Esophagus squamous epithelium (tissue), 5 donors: ENCODE measurements at regions not wholly inside any gene's neighbourhood (a gene's known extent, or its start where the extent isn't known, plus 50 kb on each side); places are given as distances from the start of the nearest gene placed in this dataset.

Experiments
- DNase-seq: peaks from one replicate; lab custom pipeline; 2025; lab: John Stamatoyannopoulos, UW
- H3K27ac ChIP-seq, 4 donors: fragments of 200-600 bp; sonication (generic); one replicate each; pipeline ENCODE4 v1.5.1; 2016 to 2019; ENCODE audit warnings: mild to moderate bottlenecking in 1 of 4
- H3K27me3 ChIP-seq, 4 donors: fragments of 200-600 bp; sonication (generic); 1 replicate in 3 of 4; 2 replicates in 1 of 4; pipeline versions ENCODE4 v1.5.1 to v1.6.0; 2017 to 2021; ENCODE audit warnings: antibody characterized with exemption in 1 of 4
- H3K36me3 ChIP-seq, 3 donors: fragments of 200-600 bp; sonication (generic); one replicate each; pipeline ENCODE4 v1.5.1; 2016 to 2019
- H3K4me1 ChIP-seq, 3 donors: fragments of 200-600 bp; sonication (generic); one replicate each; pipeline ENCODE4 v1.5.1; 2017 to 2019
- H3K4me3 ChIP-seq, 4 donors: fragments of 200-600 bp; sonication (generic); 1 replicate in 3 of 4; 2 replicates in 1 of 4; pipeline ENCODE4 v1.5.1; 2016 to 2019; ENCODE audit warnings: mild to moderate bottlenecking in 2 of 4, moderate library complexity in 1 of 4
- H3K9me3 ChIP-seq, 3 donors: fragments of 200-600 bp; sonication (generic); one replicate each; pipeline ENCODE4 v1.5.1; 2016 to 2019
- POLR2A ChIP-seq, 4 donors: fragments of 450-650 bp; IDR thresholded peaks; one replicate each; pipeline ENCODE4 v1.6.1; 2017; ENCODE audit warnings: antibody characterized with exemption in 4 of 4, mild to moderate bottlenecking in 4 of 4, moderate library complexity in 3 of 4
- WGBS, 2 donors: methylation state at CpG; one replicate each; pipeline ENCODE4 v1.1.5; 2018; 5-methylcytosine and 5-hydroxymethylcytosine counted together
- intact Hi-C: fragments of 100-400 bp; cut with DNase I; formaldehyde crosslinking; loops from one replicate; pipeline ENCODE4 v1.15.0; 2022
- TF ChIP-seq, protein P1 (sequence below), 6 experiments: fragments of 450-650 bp in 4 of 6; fragments of 200-600 bp in 2 of 6; sonication (generic) in 2 of 6; IDR thresholded peaks; one replicate each; pipeline ENCODE4 v1.5.1; 2016 to 2019; ENCODE audit warnings: antibody characterized with exemption in 6 of 6, mild to moderate bottlenecking in 4 of 6, moderate library complexity in 4 of 6
- donor health status: DM: yes; HTN: yes; CAD: no.

DNA sequence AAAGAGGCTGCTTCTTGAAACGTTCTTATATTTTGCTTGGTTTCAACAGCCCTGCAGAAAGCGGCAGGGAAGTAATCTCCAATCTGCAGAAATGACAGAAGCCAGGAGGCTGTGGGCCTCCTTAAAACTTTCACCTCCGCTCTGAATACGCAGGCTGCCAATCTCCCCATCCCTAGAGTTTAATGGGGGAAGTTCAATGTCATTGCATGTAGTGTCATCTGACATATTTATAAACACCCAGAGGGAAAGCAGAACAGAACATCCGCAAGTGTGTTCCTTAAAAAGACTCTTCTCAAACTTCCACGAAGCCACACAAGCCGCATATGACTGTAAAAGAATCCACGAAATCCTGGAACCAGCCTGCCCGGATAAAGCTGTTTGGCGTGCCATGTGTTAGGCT, 148.8 kb upstream of the TBL1X start:
- Histone ChIP-seq H3K9me3 (no peaks in the 10 kb centered on the region), H3K4me1 (peaks cover 0 to 8% (median 0%) of the 10 kb centered on the region in 3 donors), H3K27ac (no peak overlapping the region), H3K4me3 (no peak overlapping the region), H3K36me3 (no peaks in the 10 kb centered on the region), H3K27me3 (no peaks in the 10 kb centered on the region)
- TF ChIP-seq POLR2A (IDR thresholded peaks at IDR 0.05), result no peak
- TF ChIP-seq, protein P1, sequence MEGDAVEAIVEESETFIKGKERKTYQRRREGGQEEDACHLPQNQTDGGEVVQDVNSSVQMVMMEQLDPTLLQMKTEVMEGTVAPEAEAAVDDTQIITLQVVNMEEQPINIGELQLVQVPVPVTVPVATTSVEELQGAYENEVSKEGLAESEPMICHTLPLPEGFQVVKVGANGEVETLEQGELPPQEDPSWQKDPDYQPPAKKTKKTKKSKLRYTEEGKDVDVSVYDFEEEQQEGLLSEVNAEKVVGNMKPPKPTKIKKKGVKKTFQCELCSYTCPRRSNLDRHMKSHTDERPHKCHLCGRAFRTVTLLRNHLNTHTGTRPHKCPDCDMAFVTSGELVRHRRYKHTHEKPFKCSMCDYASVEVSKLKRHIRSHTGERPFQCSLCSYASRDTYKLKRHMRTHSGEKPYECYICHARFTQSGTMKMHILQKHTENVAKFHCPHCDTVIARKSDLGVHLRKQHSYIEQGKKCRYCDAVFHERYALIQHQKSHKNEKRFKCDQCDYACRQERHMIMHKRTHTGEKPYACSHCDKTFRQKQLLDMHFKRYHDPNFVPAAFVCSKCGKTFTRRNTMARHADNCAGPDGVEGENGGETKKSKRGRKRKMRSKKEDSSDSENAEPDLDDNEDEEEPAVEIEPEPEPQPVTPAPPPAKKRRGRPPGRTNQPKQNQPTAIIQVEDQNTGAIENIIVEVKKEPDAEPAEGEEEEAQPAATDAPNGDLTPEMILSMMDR (IDR thresholded peaks at IDR 0.05), result no peak
- intact Hi-C loops, result no loop called here
- WGBS, 2 donors, result 80 to 83% methylated on average over 7 to 8 of the region's 10 CpGs
- no peak for DNase-seq

DNA sequence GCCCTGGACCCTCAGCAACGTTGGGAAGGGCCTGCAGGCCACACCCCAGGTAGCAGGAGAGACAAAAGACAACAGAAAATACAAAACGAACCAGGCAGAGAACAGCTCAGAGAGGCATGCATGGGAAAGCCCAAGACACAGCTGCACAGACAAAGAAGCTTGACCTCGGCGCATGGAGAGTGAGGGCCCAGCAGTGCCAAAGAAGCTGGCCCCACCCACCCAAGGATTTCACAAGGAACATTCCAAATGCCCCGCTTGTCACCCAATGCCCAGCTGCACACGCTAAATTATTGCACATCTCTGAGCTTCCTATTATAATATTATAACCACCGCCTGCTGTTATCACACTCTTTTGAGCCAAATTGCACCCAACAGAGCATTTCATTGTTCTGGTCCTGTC, 147.7 kb upstream of the TBL1X start:
- no peaks in the 10 kb centered on the region for H3K9me3 ChIP-seq
- H3K4me3 ChIP-seq, result no peak overlapping the region
- peaks cover 0 to 8% (median 0%) of the 10 kb centered on the region in 3 donors for H3K4me1 ChIP-seq
- H3K36me3 ChIP-seq, result no peaks in the 10 kb centered on the region
- intact Hi-C loops, result no loop called here
- H3K27me3 ChIP-seq, result no peaks in the 10 kb centered on the region
- 66 to 69% methylated on average over 4 to 7 of the region's 7 CpGs for WGBS, 2 donors
- TF ChIP-seq POLR2A (IDR thresholded peaks at IDR 0.05), result no peak
- TF ChIP-seq, protein P1 (IDR thresholded peaks at IDR 0.05), result no peak
- DNase-seq, result no peak
- no peak overlapping the region for H3K27ac ChIP-seq

DNA sequence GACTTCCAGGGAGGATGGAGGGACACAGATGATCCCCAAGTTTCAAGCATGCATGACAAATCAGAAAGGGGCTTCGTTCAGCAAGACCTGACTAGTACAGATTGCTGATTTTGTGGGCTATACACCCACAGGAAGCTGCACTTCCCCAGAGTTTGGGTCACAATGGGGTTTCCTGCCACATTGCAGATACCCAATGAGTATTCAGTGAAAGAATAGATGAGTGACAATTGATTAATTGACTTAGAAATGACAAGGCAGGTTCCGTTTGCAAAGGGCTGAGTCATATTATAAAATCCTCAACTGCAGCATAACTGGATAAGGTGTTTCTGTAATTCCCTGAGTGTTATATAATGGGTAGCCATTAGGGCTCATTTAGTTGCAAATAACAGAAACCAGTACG, 146.6 kb upstream of the TBL1X start:
- Histone ChIP-seq H3K36me3 (no peaks in the 10 kb centered on the region), H3K9me3 (no peaks in the 10 kb centered on the region), H3K27ac (no peak overlapping the region), H3K4me1 (peaks cover 0 to 8% (median 0%) of the 10 kb centered on the region in 3 donors), H3K4me3 (no peak overlapping the region), H3K27me3 (no peaks in the 10 kb centered on the region)
- DNase-seq, result no peak
- 48 to 57% methylated on average over 3 of the region's 3 CpGs for WGBS, 2 donors
- intact Hi-C loops, result no loop called here
- TF ChIP-seq, protein P1 (IDR thresholded peaks at IDR 0.05), result no peak
- TF ChIP-seq POLR2A (IDR thresholded peaks at IDR 0.05), result no peak

GRCh38 chrX:9318766-9319165, 146.1 kb upstream of the TBL1X start:
- Histone ChIP-seq H3K27ac (no peak overlapping the region), H3K4me3 (no peak overlapping the region), H3K9me3 (no peaks in the 10 kb centered on the region), H3K36me3 (no peaks in the 10 kb centered on the region), H3K27me3 (no peaks in the 10 kb centered on the region), H3K4me1 (peaks cover 0 to 8% (median 0%) of the 10 kb centered on the region in 3 donors)
- intact Hi-C loops, result no loop called here
- TF ChIP-seq POLR2A (IDR thresholded peaks at IDR 0.05), result no peak
- TF ChIP-seq, protein P1 (IDR thresholded peaks at IDR 0.05), result no peak
- DNase-seq, result no peak
- 91 to 96% methylated on average over 7 to 9 of the region's 14 CpGs for WGBS, 2 donors

- DNase-seq, result no peak
- no peak overlapping the region for H3K4me3 ChIP-seq
- no peaks in the 10 kb centered on the region for H3K9me3 ChIP-seq
- 32 to 40% methylated on average over 7 of the region's 7 CpGs for whole genome bisulfite sequencing, 2 donors
- no peaks in the 10 kb centered on the region for H3K36me3 ChIP-seq
- intact Hi-C loops, result no loop called here
- H3K27ac ChIP-seq, result no peak overlapping the region
- no peaks in the 10 kb centered on the region for H3K27me3 ChIP-seq
- peaks cover 0 to 8% (median 0%) of the 10 kb centered on the region in 3 donors for H3K4me1 ChIP-seq
- TF ChIP-seq, protein P1 (IDR thresholded peaks at IDR 0.05), result no peak
- no peak for TF ChIP-seq POLR2A (IDR thresholded peaks at IDR 0.05)
Measured at GRCh38 chrX:9320940-9321339, 143.9 kb upstream of the TBL1X start.
